HG02885 (cell line): ENCODE measurements at regions not wholly inside any gene's neighbourhood (a gene's known extent, or its start where the extent isn't known, plus 50 kb on each side); places are given as distances from the start of the nearest gene placed in this dataset.

ENCODE experiments used
- ATAC-seq: cut with Tn5 transposase; IDR thresholded peaks from one replicate; pipeline ENCODE4 v1.9.1; 2021; ENCODE audit warnings: mild to moderate bottlenecking; ENCODE audit not compliant: unreplicated experiment, poor library complexity

GRCh38 chr11:79747406-79747805 lies 306.6 kb upstream of the TENM4 start:
- ATAC-seq = no peak

- no peak for ATAC-seq
Observed at GRCh38 chr11:79744941-79745340, 304.1 kb upstream of the TENM4 start.

- no peak for ATAC-seq
Observed at GRCh38 chr11:79742176-79742575, 301.3 kb upstream of the TENM4 start.

DNA sequence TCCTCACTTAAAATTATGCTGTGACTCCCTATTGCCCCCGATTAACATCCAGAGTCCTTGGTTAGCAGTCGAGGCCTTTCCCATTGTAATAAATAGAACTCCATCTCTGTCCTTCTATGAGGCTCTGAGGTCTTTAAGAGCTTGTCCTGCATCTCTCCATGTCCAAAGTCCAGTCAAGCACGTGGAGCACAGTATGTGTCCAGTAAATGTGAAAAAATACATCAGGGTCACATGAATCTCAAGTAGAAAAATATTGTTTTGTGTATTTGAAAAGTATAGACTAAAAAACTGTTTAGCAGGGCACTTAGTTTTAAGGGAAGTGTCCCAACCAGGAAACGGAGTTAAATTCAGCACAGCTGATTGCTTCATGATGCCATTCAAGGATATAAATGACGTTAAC lies 298.8 kb upstream of the TENM4 start:
- ATAC-seq = no peak

DNA sequence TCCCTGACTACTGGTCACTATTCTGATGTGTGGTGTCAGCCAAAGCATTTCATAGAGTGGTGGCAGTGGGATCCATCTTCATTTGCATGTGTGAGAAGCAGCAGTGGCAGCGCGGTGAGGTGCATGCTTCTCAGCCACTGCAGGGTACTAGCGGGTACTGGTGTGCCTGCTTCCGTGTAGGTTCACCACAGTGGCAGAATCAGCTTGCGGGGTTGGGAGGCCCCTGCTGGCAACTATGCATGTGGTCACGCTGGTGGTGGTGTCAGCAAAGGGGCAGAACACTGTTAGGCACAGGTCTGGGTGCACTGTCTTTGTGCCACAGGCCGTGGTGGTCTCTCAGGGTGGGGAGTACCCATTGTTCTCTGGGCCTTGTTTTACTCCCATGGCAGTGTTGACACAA lies 286.4 kb upstream of the TENM4 start:
- no peak for ATAC-seq

- ATAC-seq = no peak
Observed at GRCh38 chr11:79720115-79720514, 279.3 kb upstream of the TENM4 start.

DNA sequence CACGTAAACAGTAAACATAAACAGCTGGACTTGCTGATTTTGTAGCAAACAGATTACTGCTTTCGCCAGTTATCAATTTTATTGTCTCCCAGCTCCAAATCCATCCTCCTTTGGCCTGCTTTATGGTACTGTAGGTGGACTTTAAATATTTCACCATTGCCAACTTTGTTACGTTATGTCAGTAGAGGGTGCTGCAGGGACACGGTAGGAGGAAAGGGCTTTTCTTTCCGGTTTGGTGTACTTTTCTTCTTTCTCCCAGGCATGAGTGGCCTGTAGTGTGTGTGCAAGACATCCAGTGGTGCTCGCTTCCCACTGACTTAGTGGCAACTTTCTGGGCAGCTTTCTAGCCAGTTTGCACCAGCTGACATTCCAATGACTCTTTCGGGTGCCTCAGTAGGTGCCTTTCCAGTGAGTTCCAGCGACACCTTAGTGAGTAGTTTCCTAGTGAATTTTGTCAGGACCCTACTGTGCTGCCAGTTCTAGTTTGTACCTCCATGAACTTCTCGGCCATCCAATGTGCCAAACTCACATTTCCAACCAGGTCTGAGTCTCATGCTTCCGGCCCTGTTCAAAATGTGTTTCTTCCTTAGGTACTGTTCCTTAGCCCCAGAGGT lies 267.6 kb upstream of the TENM4 start:
- ATAC-seq = peak; percentile 84

GRCh38 chr11:79705648-79706047 lies 264.8 kb upstream of the TENM4 start:
- no peak for ATAC-seq

- no peak for ATAC-seq
Observed at GRCh38 chr11:79702303-79702702, 261.5 kb upstream of the TENM4 start.

GRCh38 chr11:79699246-79699645 lies 258.4 kb upstream of the TENM4 start:
- ATAC-seq = no peak

GRCh38 chr11:79697905-79698304 lies 257.1 kb upstream of the TENM4 start:
- ATAC-seq = peak; percentile 86

DNA sequence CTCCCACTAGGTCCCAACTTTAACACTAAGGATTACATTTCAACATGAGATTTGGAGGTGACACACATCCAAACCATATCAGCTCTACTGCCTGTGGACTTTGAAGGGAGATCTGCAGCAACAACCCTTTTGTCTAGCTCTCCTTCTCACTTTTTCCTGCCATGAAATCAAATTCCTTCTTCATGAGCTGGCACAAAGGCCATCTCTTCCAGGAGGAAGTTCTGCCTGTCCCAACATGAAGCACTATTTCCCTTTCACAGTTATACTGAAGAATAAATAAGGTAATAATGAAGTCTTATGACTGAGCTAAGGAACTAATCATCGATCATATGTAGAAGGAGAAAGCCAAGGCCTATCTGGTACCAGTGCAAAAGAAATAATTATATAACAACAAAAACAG lies 253.5 kb upstream of the TENM4 start:
- no peak for ATAC-seq

DNA sequence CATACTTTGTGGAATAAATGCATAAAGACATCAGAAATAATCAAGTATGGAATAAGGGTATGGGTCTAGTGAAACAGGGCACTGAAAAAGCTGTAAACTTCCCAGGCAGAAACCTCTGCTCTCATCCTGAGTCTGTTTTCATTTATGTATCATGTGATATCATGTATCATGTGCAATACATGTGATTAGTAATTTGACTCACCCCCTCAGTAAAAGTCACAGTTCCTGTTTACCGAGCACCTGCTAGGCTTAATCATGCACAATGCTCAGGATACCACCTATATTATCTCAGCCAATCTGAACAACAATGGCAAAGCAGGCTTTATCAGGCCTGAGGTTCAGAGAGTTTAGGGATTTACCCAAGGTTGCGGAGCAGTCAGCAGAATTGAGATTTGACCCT lies 250.6 kb upstream of the TENM4 start:
- ATAC-seq = no peak

GRCh38 chr11:79686703-79687419 lies 246.0 kb upstream of the TENM4 start:
- ATAC-seq = no peak

- no peak for ATAC-seq
Observed at GRCh38 chr11:79683930-79684329, 243.1 kb upstream of the TENM4 start.

GRCh38 chr11:79678780-79679452 lies 238.1 kb upstream of the TENM4 start:
- ATAC-seq = no peak

DNA sequence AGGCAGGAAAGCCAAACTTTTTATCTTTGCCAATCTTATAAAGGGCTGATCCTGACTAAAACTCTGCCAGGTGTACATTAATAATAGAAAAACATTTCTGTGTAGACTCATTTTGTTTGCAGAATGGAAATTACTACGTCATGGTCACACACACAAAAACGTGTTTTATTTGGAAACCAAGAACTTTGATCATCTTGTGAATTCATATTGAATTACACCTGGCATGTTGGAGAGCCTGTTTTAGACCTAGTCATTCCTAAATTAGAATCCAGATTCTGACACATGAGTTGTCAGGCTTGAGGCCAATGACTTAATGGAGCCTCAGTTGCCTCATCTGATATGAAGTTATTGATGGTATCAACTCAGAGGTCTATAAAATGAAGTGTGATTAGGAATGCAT lies 235.6 kb upstream of the TENM4 start:
- no peak for ATAC-seq

DNA sequence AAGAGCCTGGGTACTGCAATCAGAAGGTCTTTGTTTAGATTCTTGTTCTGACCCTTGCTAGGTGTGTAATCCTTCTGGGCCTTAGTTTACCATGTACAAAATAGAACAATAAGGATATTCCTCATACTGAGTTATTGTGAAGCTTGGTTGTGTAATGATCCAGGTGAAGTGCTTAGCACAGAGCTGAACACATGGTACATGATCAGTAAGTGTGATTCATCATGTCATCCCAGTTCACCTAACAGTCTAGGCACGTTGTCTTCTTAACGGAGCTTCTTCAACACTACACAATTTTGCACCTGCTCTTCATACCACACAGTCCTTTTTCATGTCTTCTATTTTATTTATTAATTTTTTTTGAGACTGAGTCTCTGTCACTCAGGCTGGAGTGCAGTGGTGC lies 234.3 kb upstream of the TENM4 start:
- no peak for ATAC-seq

- no peak for ATAC-seq
Observed at GRCh38 chr11:79672786-79673185, 232.0 kb upstream of the TENM4 start.

DNA sequence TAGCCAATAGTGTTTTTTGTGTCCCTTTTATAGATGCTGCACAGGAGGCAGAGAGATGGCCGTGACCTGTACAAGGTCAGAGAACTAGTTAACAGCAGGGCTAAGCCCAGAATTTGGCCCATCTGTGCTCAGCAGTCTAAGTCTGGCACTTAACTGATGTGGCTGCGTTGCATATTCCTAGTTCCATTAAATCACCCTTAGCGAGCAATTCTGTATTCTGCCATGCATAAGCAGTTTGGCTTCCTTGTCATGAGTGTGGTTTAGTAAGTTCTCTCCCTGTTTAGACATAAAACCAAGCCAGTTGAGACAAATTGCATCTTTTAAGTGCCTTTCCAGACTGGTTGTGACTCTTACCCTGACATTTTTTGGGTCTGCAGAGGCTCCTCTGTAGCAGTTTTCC lies 230.6 kb upstream of the TENM4 start:
- no peak for ATAC-seq

DNA sequence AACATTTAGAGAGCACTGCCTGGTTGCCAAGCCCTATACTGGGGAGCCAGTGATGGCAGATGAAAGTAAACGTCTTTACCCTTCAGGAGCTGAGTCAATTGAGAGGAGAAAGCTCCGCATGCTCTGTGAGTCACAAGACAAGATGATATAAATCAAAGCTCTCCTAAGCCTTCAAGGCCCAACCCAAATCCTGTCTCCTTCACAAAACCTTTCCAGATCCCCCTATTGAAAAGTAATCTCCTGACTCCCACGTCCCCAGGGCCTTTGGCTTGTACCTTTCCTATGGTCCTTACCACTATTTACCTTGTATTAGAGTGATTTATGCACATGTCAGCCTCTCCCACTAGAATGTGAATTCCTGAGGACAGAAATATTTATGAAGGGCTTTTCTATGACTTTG lies 230.1 kb upstream of the TENM4 start:
- ATAC-seq = no peak

- no peak for ATAC-seq
Observed at GRCh38 chr11:79668575-79668974, 227.7 kb upstream of the TENM4 start.
